B cell (primary cell): ENCODE measurements at regions not wholly inside any gene's neighbourhood (a gene's known extent, or its start where the extent isn't known, plus 50 kb on each side); places are given as distances from the start of the nearest gene placed in this dataset.

Experiments used
- EZH2 ChIP-seq: IDR thresholded peaks from 2 replicates; pipeline ENCODE4 v1.6.1; 2012; ENCODE audit warnings: borderline replicate concordance, low read depth, mild to moderate bottlenecking, moderate library complexity, low read length; ENCODE audit not compliant: insufficient read depth, poor library complexity, severe bottlenecking
- TF ChIP-seq, protein P1 (sequence below): fragments of 200-600 bp; IDR thresholded peaks from one replicate; pipeline ENCODE4 v1.8.0; 2022; ENCODE audit warnings: antibody characterized with exemption, mild to moderate bottlenecking

DNA sequence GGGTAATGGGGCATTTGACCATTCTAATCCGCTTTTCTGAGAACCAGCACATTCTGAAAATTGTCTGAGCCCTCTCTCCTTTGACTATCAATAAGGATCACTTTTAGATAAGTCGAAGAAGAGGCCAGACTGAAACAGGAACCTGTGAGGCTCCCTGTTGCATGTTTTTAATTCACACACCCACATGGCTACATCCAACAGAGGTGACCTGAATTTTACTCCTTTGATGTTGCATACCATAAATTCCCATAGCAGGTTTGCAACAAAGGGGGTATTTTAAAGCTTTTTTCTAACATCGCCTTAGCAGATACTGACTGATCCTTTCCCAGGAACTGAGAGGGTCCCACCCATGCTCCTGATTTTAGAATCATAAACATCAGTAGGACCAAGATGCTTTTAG, 450.8 kb downstream of the USP25 start:
- TF ChIP-seq, protein P1, sequence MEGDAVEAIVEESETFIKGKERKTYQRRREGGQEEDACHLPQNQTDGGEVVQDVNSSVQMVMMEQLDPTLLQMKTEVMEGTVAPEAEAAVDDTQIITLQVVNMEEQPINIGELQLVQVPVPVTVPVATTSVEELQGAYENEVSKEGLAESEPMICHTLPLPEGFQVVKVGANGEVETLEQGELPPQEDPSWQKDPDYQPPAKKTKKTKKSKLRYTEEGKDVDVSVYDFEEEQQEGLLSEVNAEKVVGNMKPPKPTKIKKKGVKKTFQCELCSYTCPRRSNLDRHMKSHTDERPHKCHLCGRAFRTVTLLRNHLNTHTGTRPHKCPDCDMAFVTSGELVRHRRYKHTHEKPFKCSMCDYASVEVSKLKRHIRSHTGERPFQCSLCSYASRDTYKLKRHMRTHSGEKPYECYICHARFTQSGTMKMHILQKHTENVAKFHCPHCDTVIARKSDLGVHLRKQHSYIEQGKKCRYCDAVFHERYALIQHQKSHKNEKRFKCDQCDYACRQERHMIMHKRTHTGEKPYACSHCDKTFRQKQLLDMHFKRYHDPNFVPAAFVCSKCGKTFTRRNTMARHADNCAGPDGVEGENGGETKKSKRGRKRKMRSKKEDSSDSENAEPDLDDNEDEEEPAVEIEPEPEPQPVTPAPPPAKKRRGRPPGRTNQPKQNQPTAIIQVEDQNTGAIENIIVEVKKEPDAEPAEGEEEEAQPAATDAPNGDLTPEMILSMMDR: no peak
- no peak for TF ChIP-seq EZH2
